ENCODE measurements at regions not wholly inside any gene's neighbourhood (a gene's known extent, or its start where the extent isn't known, plus 50 kb on each side); places are given as distances from the start of the nearest gene placed in this dataset.

DNA sequence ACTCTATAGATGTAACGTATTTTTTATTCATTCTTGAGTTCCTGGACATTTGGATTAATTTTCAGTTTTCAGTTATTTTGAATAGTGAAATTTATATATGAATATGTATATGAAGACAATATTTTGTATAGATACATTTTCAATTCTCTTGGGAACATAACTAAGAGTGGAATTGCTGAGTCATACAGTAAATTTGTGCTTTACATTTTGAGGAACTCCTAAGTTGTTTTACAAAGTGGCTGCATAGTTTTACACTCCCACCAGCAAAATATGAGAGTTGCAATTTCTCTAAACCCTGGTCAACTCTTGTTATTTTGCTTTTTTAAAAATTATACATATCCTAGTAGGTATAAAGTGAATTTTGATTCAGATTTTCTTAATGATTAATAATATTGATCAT lies 1838.6 kb upstream of the SEL1L start:
- no peaks in the 10 kb centered on the region for H3K36me3 ChIP-seq (ENCODE audit: low read depth)
- H3K27me3 ChIP-seq (replicated peaks; ENCODE audit: insufficient read depth) = no peaks in the 10 kb centered on the region
- H3K4me3 ChIP-seq = no peak overlapping the region
- H3K9ac ChIP-seq = no peak overlapping the region
- in situ Hi-C loops (cut with MboI) = no loop called here
- peaks cover 3% of the 10 kb centered on the region for H3K9me3 ChIP-seq (ENCODE audit: low read depth)
- H3K79me2 ChIP-seq (ENCODE audit: insufficient read depth) = no peaks in the 10 kb centered on the region
- 22 to 32% methylated on average over 1 of the region's 1 CpG for WGBS, 2 experiments (ENCODE audit: low coverage in 1 of 2, low lambda C conversion rate in 2 of 2, missing lambda C conversion rate in 2 of 2)
- no peaks in the 10 kb centered on the region for H4K20me1 ChIP-seq (ENCODE audit: insufficient read depth)
- no peak overlapping the region for H3K4me2 ChIP-seq (ENCODE audit: unreplicated experiment)
- H3K27ac ChIP-seq = no peak overlapping the region
- TF ChIP-seq EZH2 (IDR thresholded peaks at IDR 0.05; ENCODE audit: insufficient read depth, poor library complexity, severe bottlenecking) (no peak), EZH2phosphoT487 (IDR thresholded peaks at IDR 0.05; ENCODE audit: insufficient read depth, low read depth) (no peak)
- no peak for DNase-seq
- H3K4me1 ChIP-seq (ENCODE audit: insufficient read depth) = no peaks in the 10 kb centered on the region
- no peak overlapping the region for H2AFZ ChIP-seq
- H3K9me2 ChIP-seq (ENCODE audit: insufficient read depth) = no peaks in the 10 kb centered on the region
- H3F3A ChIP-seq (ENCODE audit: insufficient read depth) = no peaks in the 10 kb centered on the region

GRCh38 chr14:83379436-83379835 lies 1845.8 kb upstream of the SEL1L start:
- Histone ChIP-seq H3K9me3 (ENCODE audit: low read depth) (no peaks in the 10 kb centered on the region), H2AFZ (no peak overlapping the region), H3K4me1 (ENCODE audit: insufficient read depth) (no peaks in the 10 kb centered on the region), H3K4me2 (ENCODE audit: unreplicated experiment) (no peak overlapping the region), H3K4me3 (no peak overlapping the region), H3K27me3 (replicated peaks; ENCODE audit: insufficient read depth) (no peaks in the 10 kb centered on the region), H3F3A (ENCODE audit: insufficient read depth) (no peaks in the 10 kb centered on the region), H3K27ac (no peak overlapping the region), H3K79me2 (ENCODE audit: insufficient read depth) (no peaks in the 10 kb centered on the region), H3K9ac (no peak overlapping the region), H3K36me3 (ENCODE audit: low read depth) (no peaks in the 10 kb centered on the region), H3K9me2 (ENCODE audit: insufficient read depth) (no peaks in the 10 kb centered on the region), H4K20me1 (ENCODE audit: insufficient read depth) (no peaks in the 10 kb centered on the region)
- no peak for DNase-seq
- 23 to 36% methylated on average over 3 of the region's 3 CpGs for WGBS, 2 experiments (ENCODE audit: low coverage in 1 of 2, low lambda C conversion rate in 2 of 2, missing lambda C conversion rate in 2 of 2)
- TF ChIP-seq EZH2phosphoT487 (IDR thresholded peaks at IDR 0.05; ENCODE audit: insufficient read depth, low read depth) (no peak), EZH2 (IDR thresholded peaks at IDR 0.05; ENCODE audit: insufficient read depth, poor library complexity, severe bottlenecking) (no peak)
- in situ Hi-C loops (cut with MboI) = no loop called here

- H3K4me3 ChIP-seq = no peak overlapping the region
- no peaks in the 10 kb centered on the region for H3K79me2 ChIP-seq (ENCODE audit: insufficient read depth)
- H3K36me3 ChIP-seq (ENCODE audit: low read depth) = no peaks in the 10 kb centered on the region
- in situ Hi-C loops (cut with MboI) = no loop called here
- WGBS, 2 experiments (ENCODE audit: low coverage in 1 of 2, low lambda C conversion rate in 2 of 2, missing lambda C conversion rate in 2 of 2) = 24 to 27% methylated on average over 3 of the region's 3 CpGs
- H3K9ac ChIP-seq = no peak overlapping the region
- no peaks in the 10 kb centered on the region for H4K20me1 ChIP-seq (ENCODE audit: insufficient read depth)
- no peak overlapping the region for H3K27ac ChIP-seq
- TF ChIP-seq EZH2 (IDR thresholded peaks at IDR 0.05; ENCODE audit: insufficient read depth, poor library complexity, severe bottlenecking) (no peak), EZH2phosphoT487 (IDR thresholded peaks at IDR 0.05; ENCODE audit: insufficient read depth, low read depth) (no peak)
- no peak overlapping the region for H3K4me2 ChIP-seq (ENCODE audit: unreplicated experiment)
- no peaks in the 10 kb centered on the region for H3F3A ChIP-seq (ENCODE audit: insufficient read depth)
- H3K27me3 ChIP-seq (replicated peaks; ENCODE audit: insufficient read depth) = no peaks in the 10 kb centered on the region
- peaks cover under 1% of the 10 kb centered on the region for H3K9me3 ChIP-seq (ENCODE audit: low read depth)
- no peak overlapping the region for H2AFZ ChIP-seq
- no peaks in the 10 kb centered on the region for H3K4me1 ChIP-seq (ENCODE audit: insufficient read depth)
- no peak for DNase-seq
- no peaks in the 10 kb centered on the region for H3K9me2 ChIP-seq (ENCODE audit: insufficient read depth)
Measured at GRCh38 chr14:83384253-83384652, 1850.6 kb upstream of the SEL1L start.

GRCh38 chr14:83395321-83395720 lies 1861.7 kb upstream of the SEL1L start:
- TF ChIP-seq EZH2phosphoT487 (IDR thresholded peaks at IDR 0.05; ENCODE audit: insufficient read depth, low read depth) = no peak
- TF ChIP-seq EZH2 (IDR thresholded peaks at IDR 0.05; ENCODE audit: insufficient read depth, poor library complexity, severe bottlenecking) = no peak
- no peaks in the 10 kb centered on the region for H3K79me2 ChIP-seq (ENCODE audit: insufficient read depth)
- H3F3A ChIP-seq (ENCODE audit: insufficient read depth) = no peaks in the 10 kb centered on the region
- H3K4me1 ChIP-seq (ENCODE audit: insufficient read depth) = no peaks in the 10 kb centered on the region
- 23 to 32% methylated on average over 2 of the region's 2 CpGs for WGBS, 2 experiments (ENCODE audit: low coverage in 1 of 2, low lambda C conversion rate in 2 of 2, missing lambda C conversion rate in 2 of 2)
- no peak overlapping the region for H3K4me2 ChIP-seq (ENCODE audit: unreplicated experiment)
- H4K20me1 ChIP-seq (ENCODE audit: insufficient read depth) = no peaks in the 10 kb centered on the region
- H3K4me3 ChIP-seq = no peak overlapping the region
- no peaks in the 10 kb centered on the region for H3K9me3 ChIP-seq (ENCODE audit: low read depth)
- in situ Hi-C loops (cut with MboI) = no loop called here
- no peaks in the 10 kb centered on the region for H3K36me3 ChIP-seq (ENCODE audit: low read depth)
- H3K9me2 ChIP-seq (ENCODE audit: insufficient read depth) = no peaks in the 10 kb centered on the region; the same call in 1 of the 2 replicates
- no peak overlapping the region for H2AFZ ChIP-seq
- DNase-seq = no peak
- H3K9ac ChIP-seq = no peak overlapping the region
- H3K27me3 ChIP-seq (replicated peaks; ENCODE audit: insufficient read depth) = no peaks in the 10 kb centered on the region
- no peak overlapping the region for H3K27ac ChIP-seq

- no peaks in the 10 kb centered on the region for H3K27me3 ChIP-seq (replicated peaks; ENCODE audit: insufficient read depth)
- no peak for DNase-seq
- no peaks in the 10 kb centered on the region for H3K36me3 ChIP-seq (ENCODE audit: low read depth)
- TF ChIP-seq EZH2 (IDR thresholded peaks at IDR 0.05; ENCODE audit: insufficient read depth, poor library complexity, severe bottlenecking) (no peak), EZH2phosphoT487 (IDR thresholded peaks at IDR 0.05; ENCODE audit: insufficient read depth, low read depth) (no peak)
- no peak overlapping the region for H3K27ac ChIP-seq
- no peak overlapping the region for H3K4me3 ChIP-seq
- H3K9me3 ChIP-seq (ENCODE audit: low read depth) = no peaks in the 10 kb centered on the region
- in situ Hi-C loops (cut with MboI) = no loop called here
- no peak overlapping the region for H3K4me2 ChIP-seq (ENCODE audit: unreplicated experiment)
- 33 to 46% methylated on average over 2 of the region's 2 CpGs for WGBS, 2 experiments (ENCODE audit: low coverage in 1 of 2, low lambda C conversion rate in 2 of 2, missing lambda C conversion rate in 2 of 2)
- H3F3A ChIP-seq (ENCODE audit: insufficient read depth) = no peaks in the 10 kb centered on the region
- H3K4me1 ChIP-seq (ENCODE audit: insufficient read depth) = no peaks in the 10 kb centered on the region
- H3K9me2 ChIP-seq (ENCODE audit: insufficient read depth) = no peaks in the 10 kb centered on the region
- H3K9ac ChIP-seq = no peak overlapping the region
- H2AFZ ChIP-seq = no peak overlapping the region
- no peaks in the 10 kb centered on the region for H4K20me1 ChIP-seq (ENCODE audit: insufficient read depth)
- no peaks in the 10 kb centered on the region for H3K79me2 ChIP-seq (ENCODE audit: insufficient read depth)
Measured at GRCh38 chr14:83416476-83416875, 1882.8 kb upstream of the SEL1L start.
